ENCODE measurements at regions not wholly inside any gene's neighbourhood (a gene's known extent, or its start where the extent isn't known, plus 50 kb on each side); places are given as distances from the start of the nearest gene placed in this dataset.

GRCh38 chr3:30547716-30548115, 58.7 kb upstream of the TGFBR2 start:
- no peak for TF ChIP-seq CTCF (IDR thresholded peaks at IDR 0.05)
- TF ChIP-seq ZFX (IDR thresholded peaks at IDR 0.05; ENCODE audit: borderline replicate concordance) = no peak

GRCh38 chr3:30548600-30548999, 57.8 kb upstream of the TGFBR2 start:
- H3K27ac ChIP-seq = no peak overlapping the region
- TF ChIP-seq CTCF (IDR thresholded peaks at IDR 0.05) (no peak), ZFX (IDR thresholded peaks at IDR 0.05; ENCODE audit: borderline replicate concordance) (no peak)

More at GRCh38 chr3:30547716-30548115, 58.7 kb upstream of the TGFBR2 start:
- no peak overlapping the region for H3K27ac ChIP-seq

GRCh38 chr3:30549600-30549999, 56.8 kb upstream of the TGFBR2 start:
- H3K27ac ChIP-seq = no peak overlapping the region
- no peak for TF ChIP-seq ZFX (IDR thresholded peaks at IDR 0.05; ENCODE audit: borderline replicate concordance)
- TF ChIP-seq CTCF (IDR thresholded peaks at IDR 0.05) = no peak

- no peak for TF ChIP-seq CTCF (IDR thresholded peaks at IDR 0.05)
- no peak for TF ChIP-seq ZFX (IDR thresholded peaks at IDR 0.05; ENCODE audit: borderline replicate concordance)
- H3K27ac ChIP-seq = no peak overlapping the region
These were observed 56.2 kb upstream of the TGFBR2 start for GRCh38 chr3:30550246-30550645.

- H3K27ac ChIP-seq = no peak overlapping the region
These were observed 55.1 kb upstream of the TGFBR2 start for GRCh38 chr3:30551266-30551665.

GRCh38 chr3:30551927-30552326, 54.5 kb upstream of the TGFBR2 start:
- H3K27ac ChIP-seq = no peak overlapping the region
- TF ChIP-seq CTCF (IDR thresholded peaks at IDR 0.05) (no peak), ZFX (IDR thresholded peaks at IDR 0.05; ENCODE audit: borderline replicate concordance) (no peak)

More at GRCh38 chr3:30551266-30551665, 55.1 kb upstream of the TGFBR2 start:
- TF ChIP-seq CTCF (IDR thresholded peaks at IDR 0.05) (no peak), ZFX (IDR thresholded peaks at IDR 0.05; ENCODE audit: borderline replicate concordance) (no peak)

GRCh38 chr3:30553641-30554316, 52.6 kb upstream of the TGFBR2 start:
- H3K27ac ChIP-seq = no peak overlapping the region
- TF ChIP-seq ZFX (IDR thresholded peaks at IDR 0.05; ENCODE audit: borderline replicate concordance) = no peak

GRCh38 chr3:30554317-30554690, 52.1 kb upstream of the TGFBR2 start:
- TF ChIP-seq ZFX (IDR thresholded peaks at IDR 0.05; ENCODE audit: borderline replicate concordance) (no peak), CTCF (IDR thresholded peaks at IDR 0.05) (no peak)
- H3K27ac ChIP-seq = no peak overlapping the region

All from 22Rv1 (cell line).